Central memory CD4-positive, alpha-beta T cell (primary cell): ENCODE measurements at regions not wholly inside any gene's neighbourhood (a gene's known extent, or its start where the extent isn't known, plus 50 kb on each side); places are given as distances from the start of the nearest gene placed in this dataset.
"Not testable (repeated sequence)": the region's sequence is repeated elsewhere in the genome, so short reads cannot be mapped to it uniquely, and the experiment has no call there.

ENCODE experiments used
- DNase-seq: peaks from one replicate; pipeline ENCODE4 v3.0.0; 2022

DNA sequence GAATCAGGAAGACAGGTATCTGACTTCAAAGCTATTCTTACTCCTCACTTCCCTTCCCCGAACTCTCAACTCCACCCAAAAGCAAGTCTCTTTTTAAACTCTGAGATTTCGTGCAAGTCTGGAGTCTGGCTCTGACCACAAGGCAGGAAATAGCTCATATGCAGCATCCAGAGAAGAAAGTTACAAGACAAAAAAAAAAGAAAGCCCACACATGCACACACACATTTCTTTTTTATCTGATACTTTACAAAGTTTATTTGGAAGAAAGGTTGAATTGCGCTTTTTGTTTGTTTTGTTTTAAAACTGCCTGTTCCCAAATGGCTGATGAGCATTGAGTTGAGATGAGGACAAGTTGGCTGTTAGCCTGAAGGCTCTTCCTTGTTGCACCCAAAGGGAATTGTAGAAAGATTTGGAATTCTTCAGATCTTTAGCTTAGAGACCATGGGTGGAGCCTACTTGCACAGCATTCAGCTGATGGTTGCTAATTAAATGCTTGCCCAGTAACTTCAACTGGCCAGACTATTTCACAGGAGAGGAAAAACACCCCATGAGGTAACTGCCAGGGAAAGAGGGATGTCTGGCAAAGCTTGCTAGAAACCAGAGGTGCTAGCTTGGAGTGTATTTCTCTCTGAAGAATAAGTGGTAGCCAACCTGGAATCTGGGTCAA, 490.3 kb downstream of the TTLL7 start:
- peak; percentile 75 for DNase-seq

DNA sequence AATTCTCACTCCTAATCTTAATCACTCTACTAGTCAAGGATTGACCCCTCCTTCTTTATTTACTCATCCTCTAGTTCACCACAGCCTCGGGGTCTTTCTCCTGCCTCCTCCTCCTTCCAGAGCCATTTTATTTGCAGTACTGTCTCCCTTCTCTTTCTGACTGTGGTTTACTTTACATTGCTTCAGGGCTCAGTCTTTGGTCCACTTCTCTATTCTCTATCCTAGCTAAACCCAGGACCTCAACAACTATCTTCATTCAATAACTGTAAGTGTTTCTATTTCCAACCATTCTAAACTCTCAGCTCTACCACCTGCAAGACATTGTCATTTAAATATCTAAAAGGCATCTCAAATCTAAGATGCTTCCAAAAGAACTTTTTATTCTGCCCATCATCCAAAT, 493.8 kb downstream of the TTLL7 start:
- no peak for DNase-seq

DNA sequence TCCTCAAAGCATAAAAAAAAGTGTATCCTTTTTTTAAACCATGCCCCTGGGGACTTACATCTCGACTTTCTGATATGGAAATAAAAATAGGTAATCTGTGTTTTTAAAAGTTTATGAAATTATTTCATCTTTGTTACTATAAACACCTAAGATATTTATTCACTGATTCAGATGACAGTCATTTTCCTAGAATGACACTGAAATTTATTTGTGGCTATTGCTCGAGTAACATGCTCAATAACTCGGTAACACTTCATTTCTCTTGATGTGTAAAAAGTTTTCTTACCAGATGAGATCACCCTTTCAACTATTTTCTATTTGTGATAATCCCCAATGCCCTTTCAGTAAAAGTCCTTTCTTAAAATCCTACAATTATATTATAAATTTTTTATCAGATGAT, 495.8 kb downstream of the TTLL7 start:
- no peak for DNase-seq

DNA sequence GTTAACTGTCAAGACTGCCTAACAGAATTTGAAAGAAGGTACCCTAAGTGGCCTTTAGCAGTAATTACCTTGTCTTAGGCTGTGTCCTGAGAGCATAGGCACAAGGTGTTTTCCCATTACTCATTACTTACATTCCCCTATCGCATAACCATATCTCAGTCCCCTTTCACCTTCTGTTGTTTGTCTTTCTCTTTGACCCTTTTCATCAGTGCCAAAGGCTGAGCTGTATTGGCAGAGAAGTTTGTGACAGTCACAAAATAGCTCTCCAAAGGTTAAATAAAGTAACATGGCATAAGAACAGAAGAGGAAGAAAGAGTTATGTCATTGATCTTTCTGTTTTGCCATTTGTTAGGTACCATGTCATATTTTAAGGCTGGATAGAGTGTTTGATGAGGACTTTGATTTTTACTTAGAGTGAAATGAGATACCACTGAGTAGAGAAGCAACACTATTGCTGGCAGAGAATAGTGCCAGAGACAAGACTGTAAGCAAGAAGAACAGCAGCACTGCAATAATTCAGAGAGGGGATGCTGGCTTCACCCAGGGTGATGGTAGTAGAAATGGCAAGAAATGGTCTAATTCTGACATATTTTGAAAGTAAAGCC, 497.8 kb downstream of the TTLL7 start:
- DNase-seq, result no peak

DNA sequence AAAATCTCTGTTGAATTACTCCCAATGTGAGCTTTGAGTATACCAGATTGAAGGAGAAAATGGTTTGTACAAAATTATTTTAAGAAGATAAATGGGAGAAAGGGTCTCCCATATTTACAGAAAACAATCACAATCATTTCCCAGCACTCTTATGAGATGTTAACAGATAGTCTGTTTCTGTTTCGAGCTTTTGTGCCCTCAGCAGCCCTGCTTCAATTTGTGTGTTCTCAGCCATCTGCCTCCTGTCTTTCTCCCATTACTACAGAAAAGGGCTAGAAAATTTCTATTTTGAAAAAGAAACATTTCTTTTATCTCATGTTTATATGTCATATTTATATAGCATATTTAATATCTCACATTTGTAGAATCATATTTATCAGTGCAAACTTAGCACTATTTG, 498.4 kb downstream of the TTLL7 start:
- DNase-seq, result no peak

DNA sequence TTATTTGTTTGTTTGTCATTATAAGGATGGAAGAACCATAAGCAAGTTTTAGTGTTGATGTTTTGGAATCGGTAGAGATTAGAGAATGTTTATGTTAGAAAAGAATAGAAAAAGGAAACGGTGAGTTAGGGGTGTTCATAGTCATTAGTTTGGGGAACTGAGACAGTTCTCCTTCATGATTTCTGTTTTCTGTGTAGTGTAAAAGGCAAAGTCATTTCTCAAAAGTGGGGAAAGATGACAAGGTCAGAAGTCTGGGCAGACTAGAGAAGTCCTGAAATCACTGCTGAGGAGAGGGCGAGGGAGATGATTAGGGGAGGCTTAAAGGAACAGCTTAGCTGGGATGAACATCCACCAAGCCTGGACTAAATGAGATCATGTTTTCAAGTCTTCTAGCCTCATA, 498.9 kb downstream of the TTLL7 start:
- DNase-seq, result no peak

DNA sequence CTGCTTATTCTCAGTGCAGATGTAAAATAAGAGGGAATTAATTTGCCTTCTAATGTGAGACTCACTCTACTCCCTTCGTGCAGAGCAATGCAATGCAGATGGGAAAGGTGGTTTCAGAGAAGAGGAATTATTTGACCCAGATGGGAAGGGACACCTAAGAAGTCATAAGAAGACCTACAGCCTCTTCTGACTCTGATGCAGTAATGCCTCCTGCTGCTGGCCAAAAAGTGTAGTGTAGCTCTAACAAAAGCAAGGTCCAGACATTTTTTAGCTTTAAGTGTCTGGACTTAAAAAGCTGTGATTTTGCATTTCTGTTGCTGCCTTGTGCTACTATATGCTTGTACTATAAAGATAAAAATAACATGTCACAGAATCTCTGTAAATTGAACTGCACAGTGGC, 501.4 kb downstream of the TTLL7 start:
- DNase-seq, result no peak

DNA sequence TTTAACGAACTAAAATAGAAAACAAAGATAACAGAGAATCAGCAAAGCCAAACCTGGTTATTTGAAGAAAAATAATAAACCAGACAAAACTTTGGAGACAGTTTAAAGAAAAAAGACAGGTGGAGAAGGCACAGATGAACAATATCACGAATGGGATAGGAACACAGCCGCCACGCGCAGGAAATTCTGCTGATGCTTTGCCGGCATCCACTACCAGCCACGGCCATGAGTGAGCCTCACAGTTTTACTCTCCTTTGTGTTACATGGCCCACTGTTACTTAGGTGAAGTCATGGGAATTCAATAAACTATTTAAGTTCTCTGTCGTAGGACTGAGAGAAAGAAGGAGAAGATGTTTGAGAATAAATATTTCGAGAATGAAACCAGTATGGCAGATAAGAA, 503.4 kb downstream of the TTLL7 start:
- no peak for DNase-seq

DNA sequence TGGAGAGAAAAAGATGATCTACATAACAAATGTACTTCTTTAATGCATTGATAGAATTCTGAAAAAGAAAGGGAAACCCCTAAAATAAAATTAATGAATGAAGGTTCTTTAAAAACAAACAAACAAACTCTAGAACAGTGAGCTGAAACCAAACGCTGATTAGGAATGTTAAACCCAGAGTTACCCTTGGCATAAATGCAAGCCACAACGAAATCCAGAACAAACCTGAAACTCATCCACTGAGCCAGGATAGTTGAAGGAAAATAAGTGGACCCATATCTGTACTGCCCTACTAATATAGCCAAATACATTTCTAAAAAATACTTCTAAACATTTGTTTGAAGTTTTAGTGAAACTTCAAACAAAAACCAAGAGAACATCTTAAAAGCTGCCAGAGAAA, 505.3 kb downstream of the TTLL7 start:
- no peak for DNase-seq

DNA sequence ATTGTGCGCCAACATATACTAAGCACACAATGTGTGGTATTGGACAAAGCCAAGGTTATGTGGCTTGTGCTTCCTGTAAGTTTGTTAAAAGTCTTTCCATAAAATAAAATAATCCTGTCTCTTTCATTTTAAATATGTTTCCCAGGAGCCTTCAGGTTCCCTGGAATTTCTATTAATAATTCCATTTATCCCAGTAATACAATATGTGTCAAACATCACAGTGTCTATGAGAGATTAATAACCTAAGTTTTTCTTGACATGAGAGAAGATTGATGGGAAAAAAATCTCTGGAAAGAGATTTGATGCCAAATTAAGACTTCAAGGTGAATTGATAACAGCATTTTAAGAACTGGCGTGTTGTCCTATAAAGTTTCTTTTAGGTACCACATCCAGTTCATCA, 507.0 kb downstream of the TTLL7 start:
- no peak for DNase-seq

DNA sequence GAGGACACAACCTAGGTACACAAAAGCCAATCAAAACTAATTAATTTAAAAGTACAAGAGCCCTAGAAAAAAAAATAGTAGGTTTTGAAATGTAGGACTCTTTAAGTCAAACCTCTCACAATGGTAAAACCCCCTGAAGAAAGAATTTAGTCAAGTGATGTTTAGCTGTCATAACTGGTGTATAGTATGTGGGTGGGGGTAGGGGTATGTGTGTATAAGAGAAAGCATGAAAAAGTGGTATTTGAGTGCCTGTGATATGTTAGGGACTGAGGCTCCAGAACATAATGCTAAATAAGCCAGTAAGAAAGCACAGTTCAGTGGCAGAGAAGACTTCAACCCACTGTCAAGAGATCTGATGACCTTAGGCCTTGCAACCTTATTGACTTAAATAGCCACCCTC, 507.9 kb downstream of the TTLL7 start:
- DNase-seq, result no peak

DNA sequence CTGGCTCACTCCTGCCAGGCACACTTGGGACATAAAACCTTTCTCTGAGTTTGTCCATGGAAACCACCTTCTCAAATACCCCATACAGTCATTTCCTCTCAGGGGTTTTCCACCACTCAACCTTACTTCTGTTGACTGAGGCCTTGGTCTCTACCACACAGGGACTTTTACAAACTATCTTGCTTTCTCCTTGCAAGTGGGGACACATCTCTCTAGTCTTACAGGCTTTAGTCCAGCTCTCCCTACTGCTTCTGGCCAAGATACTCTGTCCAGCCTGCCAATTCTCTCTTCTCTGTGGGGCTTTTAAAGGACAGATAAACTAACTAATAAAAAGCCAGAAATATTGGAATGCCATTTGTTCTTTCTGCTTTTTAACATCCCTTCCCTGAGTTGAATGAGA, 510.8 kb downstream of the TTLL7 start:
- DNase-seq, result peak; percentile 7

DNA sequence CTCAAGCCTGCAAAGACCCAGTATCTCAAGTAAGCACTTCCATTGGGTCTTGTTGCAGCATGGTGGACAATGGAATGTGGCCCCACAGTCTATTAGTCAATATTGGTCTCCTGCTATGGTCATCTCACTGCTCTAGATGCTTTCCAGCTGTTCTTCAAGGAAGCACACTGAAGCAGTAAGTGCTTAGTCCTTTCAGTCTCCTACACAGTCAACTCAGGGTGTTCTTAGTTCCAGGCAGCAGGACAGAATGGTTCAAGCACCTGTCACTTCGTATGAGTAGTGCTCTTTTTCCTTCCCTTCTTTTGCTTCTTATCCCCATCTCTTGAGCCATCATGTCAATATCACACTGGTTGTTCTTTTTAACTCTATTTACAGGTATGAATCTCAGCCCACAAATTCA, 511.5 kb downstream of the TTLL7 start:
- not testable (repeated sequence) for DNase-seq

DNA sequence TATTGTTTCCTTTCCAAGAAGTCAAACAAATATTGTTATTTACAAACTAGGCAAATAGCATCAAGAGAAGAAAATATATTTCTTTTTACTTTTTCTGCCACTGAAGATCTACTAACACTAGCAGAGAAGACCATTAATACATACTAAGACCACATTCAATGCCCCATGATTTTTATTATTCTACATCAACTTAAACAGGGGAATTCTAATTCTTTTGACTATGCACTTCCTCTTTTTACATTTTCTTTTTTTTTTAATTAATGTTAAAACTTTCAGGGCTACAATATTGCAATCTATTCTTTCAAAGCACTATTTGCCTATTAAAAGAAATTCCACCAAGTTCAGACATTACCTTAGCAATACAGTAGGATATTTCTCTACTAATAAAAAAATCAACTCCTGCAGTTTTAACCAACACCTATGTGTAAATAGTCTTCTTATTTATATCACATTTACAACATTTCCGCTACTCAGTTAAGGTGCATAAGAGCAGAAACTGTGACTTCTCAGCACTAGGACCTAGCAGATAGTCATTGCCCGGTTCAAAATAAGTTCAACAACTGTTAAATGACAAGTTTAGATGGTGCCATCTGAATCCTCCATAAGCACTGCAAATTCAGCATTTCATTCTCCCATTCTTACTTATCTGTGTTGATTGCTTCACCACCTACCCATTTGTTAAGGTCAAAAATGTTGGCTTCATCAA, 513.5 kb downstream of the TTLL7 start:
- not testable (repeated sequence) for DNase-seq

DNA sequence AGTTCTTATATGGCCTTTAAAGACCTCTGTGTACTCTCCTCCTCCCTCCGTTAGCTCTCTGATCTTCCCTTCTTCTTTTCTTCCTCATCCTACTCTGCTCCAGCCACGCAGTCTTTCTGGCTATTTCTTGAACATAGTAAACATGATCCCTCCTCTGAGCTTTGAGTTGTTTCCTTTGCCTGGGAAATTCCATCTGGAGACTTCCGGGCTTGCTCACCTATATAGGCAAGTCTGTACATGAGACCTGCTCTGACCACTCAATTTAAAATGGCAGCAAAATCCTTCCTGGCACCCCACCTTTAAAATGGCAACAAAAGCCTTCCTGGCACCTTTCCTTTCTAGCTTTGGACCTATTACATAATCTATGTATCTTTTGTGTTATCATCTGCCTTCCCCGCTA, 517.6 kb downstream of the TTLL7 start:
- not testable (repeated sequence) for DNase-seq

DNA sequence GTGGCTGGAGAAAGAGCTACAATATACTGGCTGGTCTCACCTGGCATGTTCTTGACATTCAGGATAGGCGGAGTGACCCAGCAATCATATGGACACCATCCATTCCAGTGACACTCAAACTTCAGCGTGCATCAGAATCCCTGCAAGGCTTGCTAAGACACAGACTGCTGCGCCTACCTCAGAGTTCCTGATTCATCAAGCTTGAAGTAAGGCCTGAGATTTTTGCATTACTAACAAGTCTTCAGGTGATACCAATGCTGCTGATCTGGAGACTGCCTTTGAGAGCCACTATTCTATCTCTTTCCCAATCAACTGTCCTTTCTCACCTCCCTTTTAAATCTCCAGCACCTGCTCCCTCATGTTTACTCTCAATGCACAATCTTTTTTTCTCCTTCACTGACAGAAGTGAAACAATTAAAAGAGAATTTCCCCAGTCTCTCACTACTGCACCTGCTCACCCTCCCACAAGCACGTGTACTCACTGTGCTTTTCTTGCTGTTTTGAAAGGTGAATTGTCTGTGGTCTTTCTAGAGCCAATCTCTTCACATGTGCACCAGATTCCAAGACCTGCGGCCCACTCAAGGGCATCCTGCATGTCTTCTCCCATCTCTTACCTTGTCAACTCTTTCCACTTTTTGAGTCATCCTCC, 519.2 kb downstream of the TTLL7 start:
- DNase-seq, result not testable (repeated sequence)

DNA sequence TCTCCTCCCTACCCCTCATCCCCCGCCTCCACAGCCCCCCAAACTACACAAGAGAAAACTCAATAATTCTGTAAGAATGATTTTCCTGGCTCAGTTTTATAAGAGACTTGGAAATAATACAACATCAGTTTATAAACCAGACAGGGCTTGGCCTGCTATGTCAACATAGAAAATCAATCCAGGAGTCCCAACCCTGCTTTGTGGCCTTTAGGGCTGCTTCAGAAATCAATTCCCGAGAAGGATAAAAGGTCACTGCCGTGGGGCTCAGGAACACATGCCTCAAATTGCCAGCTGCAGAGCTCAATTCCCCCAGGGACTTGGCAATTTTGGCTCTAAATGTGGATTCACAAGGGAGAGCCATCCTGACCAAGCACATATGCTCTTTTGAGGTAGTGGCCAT, 520.8 kb downstream of the TTLL7 start:
- not testable (repeated sequence) for DNase-seq

DNA sequence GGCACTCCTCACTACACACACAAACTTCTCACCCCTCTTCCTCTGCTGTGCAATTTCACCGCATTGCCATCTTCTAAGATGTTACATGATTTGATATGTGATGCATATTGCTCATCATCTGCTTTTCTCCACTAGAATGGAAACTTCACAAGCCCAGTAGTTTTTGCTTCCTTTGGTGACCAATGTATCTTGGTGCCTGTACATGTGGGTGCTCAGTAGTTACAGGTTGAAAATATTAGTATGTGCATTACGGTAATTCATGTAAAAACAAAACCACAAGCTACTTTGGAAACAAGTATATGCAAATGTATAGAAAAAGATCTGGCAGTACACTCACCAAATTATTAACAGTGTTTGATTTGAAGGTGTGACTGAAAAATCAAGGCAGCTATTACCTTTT, 522.4 kb downstream of the TTLL7 start:
- not testable (repeated sequence) for DNase-seq

DNA sequence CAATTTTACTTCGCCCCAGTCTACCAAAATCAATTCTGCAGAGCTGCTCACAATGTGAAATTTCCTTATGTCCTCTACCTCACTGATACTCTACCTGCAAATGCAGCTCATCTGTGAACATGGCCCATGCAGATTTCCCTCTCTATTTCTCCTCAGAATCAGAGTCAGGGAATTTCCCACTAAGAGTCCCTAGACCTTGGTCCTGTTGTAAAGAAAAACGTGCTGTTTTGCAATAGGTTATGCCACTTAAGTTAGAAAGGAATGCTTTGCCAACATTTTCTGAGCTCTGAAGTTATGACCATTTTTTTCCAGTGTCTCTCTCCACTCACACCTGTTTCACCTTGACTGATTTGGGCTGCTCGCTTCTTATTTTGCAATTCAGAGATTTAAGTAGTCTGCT, 524.0 kb downstream of the TTLL7 start:
- DNase-seq, result not testable (repeated sequence)

DNA sequence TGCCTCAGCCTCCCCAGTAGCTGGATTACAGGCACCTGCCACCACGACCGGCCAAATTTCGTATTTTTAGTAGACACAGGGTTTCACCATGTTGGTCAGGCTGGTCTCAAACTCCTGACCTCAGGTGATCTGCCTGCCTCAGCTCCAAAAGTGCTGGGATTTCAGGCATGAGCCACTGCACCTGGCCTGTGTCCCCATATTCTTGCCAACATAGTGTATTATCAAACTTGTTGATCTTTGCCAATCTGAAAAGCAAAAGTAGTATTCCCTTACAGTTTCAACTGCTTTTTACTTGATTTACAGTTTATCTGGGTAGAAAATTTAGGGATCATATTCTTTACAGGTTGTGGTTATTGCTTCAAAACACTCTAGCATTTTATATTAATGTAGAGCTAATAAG, 524.9 kb downstream of the TTLL7 start:
- DNase-seq, result not testable (repeated sequence)

DNA sequence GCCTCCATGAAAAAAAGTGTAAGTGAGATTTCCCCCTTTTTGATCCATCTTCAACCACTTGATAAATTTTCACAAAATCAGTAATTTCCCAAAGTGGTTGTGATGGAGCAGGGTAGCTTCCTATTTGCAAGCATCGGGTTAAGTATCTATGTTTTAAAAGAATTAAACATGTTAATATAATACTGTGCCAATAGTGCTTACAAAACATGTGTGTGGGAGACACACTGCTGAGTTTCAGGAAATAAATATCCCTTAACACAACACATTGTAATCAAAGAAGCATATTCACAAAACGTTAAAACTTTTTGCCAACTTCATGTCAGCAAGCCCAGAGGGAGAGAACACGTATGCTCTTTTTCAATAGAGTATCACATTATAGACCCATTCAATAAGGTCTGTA, 526.9 kb downstream of the TTLL7 start:
- DNase-seq, result not testable (repeated sequence)

DNA sequence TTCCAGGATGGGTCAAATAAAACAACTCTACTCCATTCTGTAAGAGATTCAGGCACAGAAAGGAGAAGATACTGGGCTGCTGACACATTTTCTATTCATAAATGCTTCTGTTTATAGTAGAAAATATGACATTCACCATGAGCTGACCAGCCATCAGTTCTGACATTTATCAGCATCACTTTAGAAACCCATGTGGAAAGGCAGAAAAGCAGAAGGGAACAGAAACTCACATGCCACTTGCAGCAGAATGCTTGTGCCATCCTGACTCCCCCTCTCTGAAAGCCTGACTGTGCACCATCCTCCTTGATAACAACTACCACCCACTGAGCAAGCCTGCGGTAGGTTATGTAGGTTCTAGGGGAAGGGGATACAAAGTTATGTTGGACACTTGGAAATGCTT, 527.7 kb downstream of the TTLL7 start:
- not testable (repeated sequence) for DNase-seq

DNA sequence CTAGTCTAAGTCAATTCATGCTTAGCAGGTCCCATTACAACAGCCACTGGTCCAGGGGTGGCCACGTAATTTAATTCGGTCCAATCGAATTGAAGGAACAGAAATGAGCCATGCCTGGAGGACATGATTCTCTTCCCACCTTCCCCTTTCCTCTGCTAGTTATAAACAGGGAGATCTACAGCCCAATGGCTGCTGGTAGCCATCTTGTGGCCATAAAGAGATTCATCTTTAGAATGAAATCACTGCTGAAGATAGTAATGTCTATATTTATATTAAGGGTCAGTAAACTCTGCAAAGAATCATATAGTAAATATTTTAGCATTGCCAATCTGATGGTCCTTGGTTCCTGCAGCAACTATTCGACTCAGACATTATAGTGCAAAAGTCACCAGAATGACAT, 530.6 kb downstream of the TTLL7 start:
- not testable (repeated sequence) for DNase-seq
